RWPE2 (cell line): ENCODE measurements at regions not wholly inside any gene's neighbourhood (a gene's known extent, or its start where the extent isn't known, plus 50 kb on each side); places are given as distances from the start of the nearest gene placed in this dataset.

Experiments used
- ATAC-seq: fragments of 200-7000 bp; cut with Tn5 transposase; 3 replicates; pipeline ENCODE4 v1.9.1; 2021; ENCODE audit warnings: low read depth
- DNase-seq: peaks from one replicate; pipeline ENCODE4 v3.0.0-alpha.2; 2020; ENCODE audit warnings: low spot score
- H3K27ac ChIP-seq: fragments of 450-650 bp; 2 replicates; pipeline ENCODE4 v1.5.1; 2017; ENCODE audit warnings: mild to moderate bottlenecking; ENCODE audit not compliant: poor library complexity, severe bottlenecking
- H3K27me3 ChIP-seq: fragments of 250-450 bp; sonication (Bioruptor Pico); 2 replicates; pipeline ENCODE4 v1.5.1; 2021; ENCODE audit warnings: mild to moderate bottlenecking, moderate library complexity; ENCODE audit not compliant: insufficient read depth, poor library complexity, severe bottlenecking
- H3K36me3 ChIP-seq: fragments of 250-450 bp; sonication (Bioruptor Pico); 2 replicates; pipeline ENCODE4 v1.5.1; 2020; ENCODE audit warnings: low read depth, mild to moderate bottlenecking, moderate library complexity
- H3K4me1 ChIP-seq: fragments of 250-450 bp; sonication (Bioruptor Pico); 2 replicates; pipeline ENCODE4 v1.5.1; 2021; ENCODE audit warnings: mild to moderate bottlenecking, moderate library complexity; ENCODE audit not compliant: insufficient read depth, poor library complexity, severe bottlenecking
- H3K4me3 ChIP-seq: fragments of 250-450 bp; sonication (Bioruptor Pico); 2 replicates; pipeline ENCODE4 v1.5.1; 2021; ENCODE audit warnings: mild to moderate bottlenecking, moderate library complexity; ENCODE audit not compliant: severe bottlenecking
- H3K9me3 ChIP-seq: fragments of 250-450 bp; sonication (Bioruptor Pico); 2 replicates; pipeline ENCODE4 v1.5.1; 2021; ENCODE audit warnings: mild to moderate bottlenecking, moderate library complexity; ENCODE audit not compliant: severe bottlenecking
- TF ChIP-seq, protein P1 (sequence below): fragments of 450-650 bp; IDR thresholded peaks from one replicate; pipeline ENCODE4 v1.5.1; 2017; ENCODE audit warnings: mild to moderate bottlenecking, moderate library complexity; ENCODE audit not compliant: poor library complexity, severe bottlenecking

DNA sequence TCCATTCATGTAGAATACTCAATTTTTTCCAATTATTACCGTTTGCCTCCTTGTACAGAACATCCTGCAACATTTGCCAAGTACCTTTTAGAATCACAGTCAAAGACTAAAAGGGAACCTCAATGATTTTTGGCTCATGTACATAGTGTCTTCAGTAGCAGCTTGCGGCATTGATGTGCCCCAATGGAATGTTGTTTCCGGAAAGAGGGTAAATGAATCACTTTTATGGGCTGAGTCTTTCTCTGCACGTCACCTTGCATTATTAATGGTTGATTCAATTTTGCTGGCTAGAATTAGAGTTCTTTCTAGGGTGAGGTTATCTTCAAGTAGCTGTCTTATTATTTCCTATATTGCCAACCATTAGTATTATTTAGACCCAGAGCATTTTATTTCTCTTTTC, 116.9 kb upstream of the GABRA2 start:
- Histone ChIP-seq H3K27ac (peak overlapping the region; percentile 89), H3K4me3 (no peak overlapping the region), H3K27me3 (no peaks in the 10 kb centered on the region), H3K9me3 (no peaks in the 10 kb centered on the region), H3K4me1 (peaks cover 45% of the 10 kb centered on the region), H3K36me3 (0 out of 2 replicates have a peak, but pooled peaks cover 5% of the 10 kb centered on the region)
- ATAC-seq (peak; percentile 83), DNase-seq (no peak)
- TF ChIP-seq, protein P1, sequence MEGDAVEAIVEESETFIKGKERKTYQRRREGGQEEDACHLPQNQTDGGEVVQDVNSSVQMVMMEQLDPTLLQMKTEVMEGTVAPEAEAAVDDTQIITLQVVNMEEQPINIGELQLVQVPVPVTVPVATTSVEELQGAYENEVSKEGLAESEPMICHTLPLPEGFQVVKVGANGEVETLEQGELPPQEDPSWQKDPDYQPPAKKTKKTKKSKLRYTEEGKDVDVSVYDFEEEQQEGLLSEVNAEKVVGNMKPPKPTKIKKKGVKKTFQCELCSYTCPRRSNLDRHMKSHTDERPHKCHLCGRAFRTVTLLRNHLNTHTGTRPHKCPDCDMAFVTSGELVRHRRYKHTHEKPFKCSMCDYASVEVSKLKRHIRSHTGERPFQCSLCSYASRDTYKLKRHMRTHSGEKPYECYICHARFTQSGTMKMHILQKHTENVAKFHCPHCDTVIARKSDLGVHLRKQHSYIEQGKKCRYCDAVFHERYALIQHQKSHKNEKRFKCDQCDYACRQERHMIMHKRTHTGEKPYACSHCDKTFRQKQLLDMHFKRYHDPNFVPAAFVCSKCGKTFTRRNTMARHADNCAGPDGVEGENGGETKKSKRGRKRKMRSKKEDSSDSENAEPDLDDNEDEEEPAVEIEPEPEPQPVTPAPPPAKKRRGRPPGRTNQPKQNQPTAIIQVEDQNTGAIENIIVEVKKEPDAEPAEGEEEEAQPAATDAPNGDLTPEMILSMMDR: no peak

DNA sequence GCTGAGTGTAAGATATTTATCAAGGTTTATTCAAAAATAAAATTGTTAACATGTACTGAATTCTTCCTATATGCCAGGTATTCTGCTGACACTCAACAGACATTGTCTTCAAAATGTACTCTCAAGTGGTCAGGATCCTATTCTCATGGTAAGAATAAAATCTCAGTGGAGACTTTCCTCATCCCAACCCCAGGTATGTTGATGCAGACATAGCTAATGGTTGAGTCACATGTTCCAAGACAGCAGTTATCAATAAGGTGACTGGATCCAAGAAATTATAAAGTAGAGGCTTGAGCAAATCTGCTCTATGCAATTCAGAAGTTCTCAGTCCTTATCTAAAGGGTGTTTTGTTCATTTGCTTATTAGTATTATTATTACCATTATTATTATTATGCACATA, 115.2 kb upstream of the GABRA2 start:
- no peaks in the 10 kb centered on the region for H3K27me3 ChIP-seq
- peaks cover 45% of the 10 kb centered on the region for H3K4me1 ChIP-seq
- DNase-seq (no peak), ATAC-seq (peak; percentile 71)
- H3K9me3 ChIP-seq: no peaks in the 10 kb centered on the region
- no peak overlapping the region for H3K4me3 ChIP-seq
- H3K27ac ChIP-seq: peak overlapping the region; percentile 89
- TF ChIP-seq, protein P1: no peak
- 0 out of 2 replicates have a peak, but pooled peaks cover 5% of the 10 kb centered on the region for H3K36me3 ChIP-seq

DNA sequence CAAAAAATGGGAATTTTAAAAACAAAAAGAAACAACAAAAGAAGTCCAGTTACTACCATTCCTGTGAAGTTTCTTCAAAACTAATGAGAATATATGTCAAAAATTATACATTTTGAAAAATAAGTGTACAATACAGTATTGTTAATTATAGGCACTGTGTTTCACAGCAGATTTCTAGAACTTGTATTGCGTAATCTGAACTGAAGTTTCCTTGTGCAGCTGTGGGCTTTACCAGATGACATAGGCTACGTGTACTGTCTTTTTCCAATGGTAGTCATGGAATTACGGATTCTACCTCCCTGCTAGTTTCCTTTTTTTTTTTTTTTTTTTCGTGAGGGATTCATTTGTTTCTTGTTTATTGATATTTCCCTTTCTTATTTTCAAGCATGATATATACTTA, 113.8 kb upstream of the GABRA2 start:
- no peak for DNase-seq
- H3K27ac ChIP-seq: no peak overlapping the region
- TF ChIP-seq, protein P1: no peak

DNA sequence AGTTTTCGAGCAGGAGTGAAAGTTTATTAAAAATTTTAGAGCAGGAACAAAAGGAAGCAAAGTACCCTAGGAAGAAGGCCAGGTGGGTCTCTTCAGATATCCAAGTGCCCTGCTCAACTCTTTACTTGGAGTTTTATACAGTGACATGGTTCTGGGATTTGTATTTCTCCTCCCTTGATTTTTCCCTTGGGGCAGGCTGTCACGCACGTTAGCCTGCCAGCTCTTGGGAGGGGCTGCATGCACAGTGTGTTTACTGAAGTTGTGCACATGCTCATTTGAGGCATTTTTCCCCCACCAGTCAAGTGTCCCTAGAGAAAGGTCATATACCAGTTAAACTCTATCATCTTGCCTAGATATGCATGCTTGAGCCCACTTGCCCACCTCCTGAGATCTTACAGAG, 102.5 kb upstream of the GABRA2 start:
- no peaks in the 10 kb centered on the region for H3K36me3 ChIP-seq
- DNase-seq: no peak
- ATAC-seq: no peak
- no peak overlapping the region for H3K27ac ChIP-seq
- TF ChIP-seq, protein P1: no peak
- H3K9me3 ChIP-seq: no peaks in the 10 kb centered on the region
- H3K27me3 ChIP-seq: no peaks in the 10 kb centered on the region
- H3K4me1 ChIP-seq: no peaks in the 10 kb centered on the region
- H3K4me3 ChIP-seq: no peak overlapping the region

More for the DNA sequence above, 113.8 kb upstream of the GABRA2 start:
- Histone ChIP-seq H3K36me3 (0 out of 2 replicates have a peak, but pooled peaks cover 5% of the 10 kb centered on the region), H3K9me3 (no peaks in the 10 kb centered on the region), H3K4me1 (peaks cover 43% of the 10 kb centered on the region), H3K4me3 (no peak overlapping the region), H3K27me3 (no peaks in the 10 kb centered on the region)
- no peak for ATAC-seq

DNA sequence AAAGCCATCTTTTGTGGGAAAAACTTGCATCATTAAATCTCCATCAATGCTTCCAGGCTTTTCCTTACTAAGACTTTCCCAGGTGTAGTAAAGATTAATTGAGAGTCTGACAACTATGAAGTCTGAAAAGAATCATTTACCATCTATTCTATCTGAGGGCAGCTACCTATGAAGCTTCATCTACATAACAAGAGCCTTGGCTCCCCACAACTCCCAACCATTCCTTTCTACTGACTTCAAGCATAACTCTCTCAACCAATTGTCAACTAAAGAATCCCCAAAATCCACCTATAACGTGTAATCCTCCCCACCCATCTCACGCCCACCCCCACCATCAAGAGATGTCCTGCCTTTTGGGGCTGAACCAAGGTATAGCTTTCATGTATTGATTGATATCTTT, 101.5 kb upstream of the GABRA2 start:
- DNase-seq: no peak
- Histone ChIP-seq H3K27me3 (no peaks in the 10 kb centered on the region), H3K27ac (no peak overlapping the region), H3K4me1 (no peaks in the 10 kb centered on the region), H3K9me3 (no peaks in the 10 kb centered on the region), H3K36me3 (no peaks in the 10 kb centered on the region), H3K4me3 (no peak overlapping the region)
- ATAC-seq: no peak
- TF ChIP-seq, protein P1: no peak
